Astrocyte of the spinal cord (primary cell): ENCODE measurements at regions not wholly inside any gene's neighbourhood (a gene's known extent, or its start where the extent isn't known, plus 50 kb on each side); places are given as distances from the start of the nearest gene placed in this dataset.

Experiments
- DNase-seq: peaks from one replicate; pipeline ENCODE4 v3.0.0; 2011; ENCODE audit warnings: low read depth, low spot score
- H3K4me3 ChIP-seq: 2 replicates; pipeline ENCODE4 v1.5.1; 2011; ENCODE audit warnings: low read depth, mild to moderate bottlenecking, low read length, moderate library complexity
- CTCF ChIP-seq: IDR thresholded peaks from 2 replicates; pipeline ENCODE4 v1.5.1; 2012; ENCODE audit warnings: low read depth, mild to moderate bottlenecking, low read length, inconsistent platforms
- in situ Hi-C: cut with HindIII; loops from 2 replicates; pipeline ENCODE4 v1.10.0; 2017; ENCODE audit warnings: low sequenced_read_pairs

GRCh38 chr2:11065833-11066485 is 89.3 kb upstream of the SLC66A3 start:
- no peak overlapping the region for H3K4me3 ChIP-seq
- in situ Hi-C loops, result no loop called here
- DNase-seq, result no peak
- no peak for TF ChIP-seq CTCF

GRCh38 chr2:11067221-11068078 is 87.8 kb upstream of the SLC66A3 start:
- no peak for DNase-seq
- TF ChIP-seq CTCF, result no peak
- no peak overlapping the region for H3K4me3 ChIP-seq
- in situ Hi-C loops, result no loop called here

GRCh38 chr2:11068079-11068741 is 87.1 kb upstream of the SLC66A3 start:
- no peak for DNase-seq
- in situ Hi-C loops, result no loop called here
- TF ChIP-seq CTCF, result no peak
- no peak overlapping the region for H3K4me3 ChIP-seq

- no peak for DNase-seq
Measured at GRCh38 chr2:11068856-11069526, 86.3 kb upstream of the SLC66A3 start.

GRCh38 chr2:11069566-11070185 is 85.6 kb upstream of the SLC66A3 start:
- in situ Hi-C loops, result no loop called here
- no peak for TF ChIP-seq CTCF
- no peak for DNase-seq
- no peak overlapping the region for H3K4me3 ChIP-seq

More at GRCh38 chr2:11068856-11069526, 86.3 kb upstream of the SLC66A3 start:
- in situ Hi-C loops, result no loop called here
- TF ChIP-seq CTCF, result no peak
- H3K4me3 ChIP-seq, result no peak overlapping the region

- no peak for TF ChIP-seq CTCF
- in situ Hi-C loops, result no loop called here
- DNase-seq, result no peak
- no peak overlapping the region for H3K4me3 ChIP-seq
Measured at GRCh38 chr2:11071211-11071610, 84.1 kb upstream of the SLC66A3 start.
